ENCODE measurements at regions not wholly inside any gene's neighbourhood (a gene's known extent, or its start where the extent isn't known, plus 50 kb on each side); places are given as distances from the start of the nearest gene placed in this dataset.
"Not testable (repeated sequence)": the region's sequence is repeated elsewhere in the genome, so short reads cannot be mapped to it uniquely, and the experiment has no call there.

DNA sequence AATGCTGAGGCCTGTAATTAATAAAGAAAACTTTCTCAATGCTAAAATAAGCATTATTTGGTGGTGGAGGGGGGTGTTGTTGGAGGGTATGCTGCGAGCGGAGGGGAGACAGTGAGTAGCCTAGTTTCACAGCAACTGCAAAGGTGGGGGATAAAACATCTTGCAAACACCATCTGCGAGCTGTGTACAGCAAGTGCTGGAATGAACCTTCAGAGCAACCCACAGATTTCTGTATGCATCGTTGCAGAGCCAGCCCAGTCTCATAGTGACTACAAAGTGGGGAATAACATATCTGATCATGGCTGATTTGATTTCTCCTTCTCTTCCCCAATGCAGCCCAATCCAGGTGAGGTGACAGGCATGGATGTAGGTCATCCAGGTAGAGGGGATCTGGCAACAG lies 80.7 kb upstream of the COG2 start:
- no peak for TF ChIP-seq CTCF (IDR thresholded peaks at IDR 0.05; ENCODE audit: control insufficient read depth, insufficient read depth, low read depth, low read length, missing control alignments)
- no peak for DNase-seq (ENCODE audit: low read depth)
- no peak overlapping the region for H3K4me3 ChIP-seq (ENCODE audit: control insufficient read depth, low read depth, low read length)

DNA sequence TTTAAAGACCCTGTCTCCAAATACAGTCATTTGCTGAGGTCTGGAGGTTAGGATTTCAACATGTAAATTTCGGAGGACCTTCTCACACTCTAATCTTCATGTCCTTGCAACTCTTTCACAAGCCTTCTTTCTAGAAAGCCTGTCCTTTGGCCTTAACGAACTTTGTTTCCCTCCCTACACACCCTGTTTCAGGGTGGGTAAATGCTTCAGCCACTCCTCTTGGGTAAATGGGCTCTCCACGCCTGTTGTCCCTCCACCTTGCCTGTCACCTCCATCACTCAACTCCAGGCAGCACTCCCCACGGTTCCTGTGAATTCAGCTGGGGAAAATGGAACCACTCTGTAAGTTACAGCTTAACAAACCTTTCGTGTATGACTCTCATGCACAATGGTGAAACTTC lies 84.0 kb upstream of the COG2 start:
- TF ChIP-seq CTCF (IDR thresholded peaks at IDR 0.05; ENCODE audit: control insufficient read depth, insufficient read depth, low read depth, low read length, missing control alignments): no peak
- DNase-seq (ENCODE audit: low read depth): no peak
- H3K4me3 ChIP-seq (ENCODE audit: control insufficient read depth, low read depth, low read length): no peak overlapping the region

- no peak for DNase-seq (ENCODE audit: low read depth)
- TF ChIP-seq CTCF (IDR thresholded peaks at IDR 0.05; ENCODE audit: control insufficient read depth, insufficient read depth, low read depth, low read length, missing control alignments): no peak
- no peak overlapping the region for H3K4me3 ChIP-seq (ENCODE audit: control insufficient read depth, low read depth, low read length)
Measured at GRCh38 chr1:230556453-230556852, 85.8 kb upstream of the COG2 start.

DNA sequence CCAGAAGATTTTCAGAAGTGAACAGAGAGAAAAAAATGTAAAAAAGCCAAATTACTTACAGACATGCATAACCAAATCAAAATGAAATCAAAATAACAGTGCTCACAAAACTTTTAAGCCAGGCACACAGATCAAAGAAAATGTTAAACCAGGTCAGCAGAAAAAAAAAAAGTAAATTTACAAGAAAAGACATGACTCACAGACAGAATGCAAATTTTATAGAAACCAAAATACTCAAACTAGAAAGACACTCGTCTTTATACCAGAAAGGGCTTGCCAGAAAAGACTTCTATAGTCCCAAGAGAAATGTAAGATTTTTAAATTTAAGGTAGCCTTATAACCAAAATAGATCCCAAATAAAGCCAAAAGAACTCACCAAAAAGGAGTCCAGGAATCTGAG lies 86.5 kb upstream of the COG2 start:
- no peak overlapping the region for H3K4me3 ChIP-seq (ENCODE audit: control insufficient read depth, low read depth, low read length)
- DNase-seq (ENCODE audit: low read depth): no peak
- TF ChIP-seq CTCF (IDR thresholded peaks at IDR 0.05; ENCODE audit: control insufficient read depth, insufficient read depth, low read depth, low read length, missing control alignments): no peak

- DNase-seq (ENCODE audit: low read depth): no peak
- H3K4me3 ChIP-seq (ENCODE audit: control insufficient read depth, low read depth, low read length): no peak overlapping the region
- TF ChIP-seq CTCF (IDR thresholded peaks at IDR 0.05; ENCODE audit: control insufficient read depth, insufficient read depth, low read depth, low read length, missing control alignments): no peak
Measured at GRCh38 chr1:230552880-230553279, 89.4 kb upstream of the COG2 start.

DNA sequence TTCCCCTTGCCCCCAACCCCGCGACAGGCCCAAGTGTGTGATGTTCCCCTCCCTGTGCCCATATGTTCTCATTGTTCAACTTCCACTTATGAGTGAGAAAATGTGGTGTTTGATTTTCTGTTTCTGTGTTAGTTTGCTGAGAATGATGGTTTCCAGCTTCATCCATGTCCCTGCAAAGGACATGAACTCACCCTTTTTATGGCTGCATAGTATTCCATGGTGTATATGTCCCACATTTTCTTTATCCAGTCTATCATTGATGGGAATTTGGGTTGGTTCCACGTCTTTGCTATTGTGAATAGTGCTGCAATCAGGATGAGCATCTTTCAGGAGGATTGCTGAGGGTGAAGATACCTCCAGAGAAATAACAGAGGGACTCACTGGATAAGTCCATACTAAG lies 91.3 kb upstream of the COG2 start:
- not testable (repeated sequence) for DNase-seq (ENCODE audit: low read depth); H3K4me3 ChIP-seq (ENCODE audit: control insufficient read depth, low read depth, low read length)

- DNase-seq (ENCODE audit: low read depth): no peak
- H3K4me3 ChIP-seq (ENCODE audit: control insufficient read depth, low read depth, low read length): no peak overlapping the region
- TF ChIP-seq CTCF (IDR thresholded peaks at IDR 0.05; ENCODE audit: control insufficient read depth, insufficient read depth, low read depth, low read length, missing control alignments): no peak
Measured at GRCh38 chr1:230550428-230550827, 91.9 kb upstream of the COG2 start.
